Upper lobe of left lung (tissue), 4 donors: ENCODE measurements at regions not wholly inside any gene's neighbourhood (a gene's known extent, or its start where the extent isn't known, plus 50 kb on each side); places are given as distances from the start of the nearest gene placed in this dataset.

Source experiments
- CTCF ChIP-seq, 6 experiments: fragments of 450-650 bp in 4 of 6; fragments of 200-600 bp in 2 of 6; sonication (generic) in 2 of 6; IDR thresholded peaks; one replicate each; pipeline ENCODE4 v1.5.1; 2016 to 2019; ENCODE audit warnings: antibody characterized with exemption in 6 of 6
- POLR2A ChIP-seq, 4 donors: fragments of 450-650 bp; IDR thresholded peaks; one replicate each; pipeline ENCODE4 v1.5.1; 2016 to 2017; ENCODE audit warnings: antibody characterized with exemption in 4 of 4, mild to moderate bottlenecking in 2 of 4

- no peak for TF ChIP-seq CTCF (IDR thresholded peaks at IDR 0.05)
- TF ChIP-seq POLR2A (IDR thresholded peaks at IDR 0.05), result no peak
These were observed 347.6 kb upstream of the IMPG1 start for GRCh38 chr6:76420094-76420493.
